Breast epithelium (tissue), 3 donors: ENCODE measurements at regions not wholly inside any gene's neighbourhood (a gene's known extent, or its start where the extent isn't known, plus 50 kb on each side); places are given as distances from the start of the nearest gene placed in this dataset.

Experiments
- POLR2AphosphoS5 ChIP-seq, 3 donors: sonication (generic); formaldehyde crosslinking; IDR thresholded peaks; one replicate each; pipeline ENCODE4 v1.6.1; 2017; ENCODE audit warnings: antibody characterized with exemption in 3 of 3
- TF ChIP-seq, protein P1 (sequence below), 3 donors: fragments of 450-650 bp; IDR thresholded peaks; one replicate each; pipeline ENCODE4 v1.5.1; 2016 to 2017; ENCODE audit warnings: antibody characterized with exemption in 3 of 3, mild to moderate bottlenecking in 3 of 3, moderate library complexity in 3 of 3

DNA sequence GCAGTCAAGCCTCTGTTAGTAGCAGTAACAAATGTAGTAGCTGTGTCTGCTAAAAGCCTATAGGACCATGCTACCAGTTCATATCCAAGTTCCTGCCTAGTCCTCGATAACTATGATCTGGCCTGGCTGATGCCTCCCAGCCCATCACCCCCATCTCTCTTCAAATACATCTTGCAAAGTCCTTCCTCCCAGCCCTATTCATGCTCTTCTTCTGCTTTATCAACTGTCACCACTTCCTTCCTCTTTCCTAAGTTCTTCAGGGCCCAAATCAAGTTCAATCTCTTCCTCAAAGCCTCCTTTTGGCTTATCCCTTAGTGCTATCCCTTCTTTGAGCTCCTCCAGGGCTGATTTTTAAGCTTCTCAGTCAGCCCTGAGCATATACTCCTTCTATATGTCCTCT lies 150.9 kb upstream of the THY1 start:
- TF ChIP-seq, protein P1, sequence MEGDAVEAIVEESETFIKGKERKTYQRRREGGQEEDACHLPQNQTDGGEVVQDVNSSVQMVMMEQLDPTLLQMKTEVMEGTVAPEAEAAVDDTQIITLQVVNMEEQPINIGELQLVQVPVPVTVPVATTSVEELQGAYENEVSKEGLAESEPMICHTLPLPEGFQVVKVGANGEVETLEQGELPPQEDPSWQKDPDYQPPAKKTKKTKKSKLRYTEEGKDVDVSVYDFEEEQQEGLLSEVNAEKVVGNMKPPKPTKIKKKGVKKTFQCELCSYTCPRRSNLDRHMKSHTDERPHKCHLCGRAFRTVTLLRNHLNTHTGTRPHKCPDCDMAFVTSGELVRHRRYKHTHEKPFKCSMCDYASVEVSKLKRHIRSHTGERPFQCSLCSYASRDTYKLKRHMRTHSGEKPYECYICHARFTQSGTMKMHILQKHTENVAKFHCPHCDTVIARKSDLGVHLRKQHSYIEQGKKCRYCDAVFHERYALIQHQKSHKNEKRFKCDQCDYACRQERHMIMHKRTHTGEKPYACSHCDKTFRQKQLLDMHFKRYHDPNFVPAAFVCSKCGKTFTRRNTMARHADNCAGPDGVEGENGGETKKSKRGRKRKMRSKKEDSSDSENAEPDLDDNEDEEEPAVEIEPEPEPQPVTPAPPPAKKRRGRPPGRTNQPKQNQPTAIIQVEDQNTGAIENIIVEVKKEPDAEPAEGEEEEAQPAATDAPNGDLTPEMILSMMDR (IDR thresholded peaks at IDR 0.05) = no peak
- no peak for TF ChIP-seq POLR2AphosphoS5 (IDR thresholded peaks at IDR 0.05)
